SW 1271 (cell line): ENCODE measurements at regions not wholly inside any gene's neighbourhood (a gene's known extent, or its start where the extent isn't known, plus 50 kb on each side); places are given as distances from the start of the nearest gene placed in this dataset.
"Not testable (repeated sequence)": the region's sequence is repeated elsewhere in the genome, so short reads cannot be mapped to it uniquely, and the experiment has no call there.

Experiments
- DNase-seq, 2 experiments: peaks; one replicate each; lab custom pipeline; 2025; lab: John Stamatoyannopoulos, UW

DNA sequence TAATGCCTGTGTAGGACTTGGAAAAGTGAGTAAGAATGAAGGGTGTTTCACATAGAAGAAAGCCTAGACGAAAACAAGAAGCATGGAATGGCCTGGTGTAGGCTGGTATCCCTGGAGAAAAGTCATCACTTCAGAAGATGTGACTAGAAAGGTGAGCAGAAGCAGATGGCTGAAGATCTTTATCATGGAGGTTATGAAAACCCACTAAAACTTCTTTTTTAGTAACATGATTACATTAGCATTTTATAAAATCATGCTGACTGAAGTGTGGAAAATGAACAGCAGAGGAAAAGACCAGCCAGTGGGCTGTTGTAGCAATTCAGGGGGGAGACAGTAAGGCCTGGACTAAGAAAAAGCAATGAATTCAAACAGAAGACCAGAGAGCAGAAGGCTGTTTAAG lies 114.5 kb upstream of the G2E3 start:
- no peak for DNase-seq

DNA sequence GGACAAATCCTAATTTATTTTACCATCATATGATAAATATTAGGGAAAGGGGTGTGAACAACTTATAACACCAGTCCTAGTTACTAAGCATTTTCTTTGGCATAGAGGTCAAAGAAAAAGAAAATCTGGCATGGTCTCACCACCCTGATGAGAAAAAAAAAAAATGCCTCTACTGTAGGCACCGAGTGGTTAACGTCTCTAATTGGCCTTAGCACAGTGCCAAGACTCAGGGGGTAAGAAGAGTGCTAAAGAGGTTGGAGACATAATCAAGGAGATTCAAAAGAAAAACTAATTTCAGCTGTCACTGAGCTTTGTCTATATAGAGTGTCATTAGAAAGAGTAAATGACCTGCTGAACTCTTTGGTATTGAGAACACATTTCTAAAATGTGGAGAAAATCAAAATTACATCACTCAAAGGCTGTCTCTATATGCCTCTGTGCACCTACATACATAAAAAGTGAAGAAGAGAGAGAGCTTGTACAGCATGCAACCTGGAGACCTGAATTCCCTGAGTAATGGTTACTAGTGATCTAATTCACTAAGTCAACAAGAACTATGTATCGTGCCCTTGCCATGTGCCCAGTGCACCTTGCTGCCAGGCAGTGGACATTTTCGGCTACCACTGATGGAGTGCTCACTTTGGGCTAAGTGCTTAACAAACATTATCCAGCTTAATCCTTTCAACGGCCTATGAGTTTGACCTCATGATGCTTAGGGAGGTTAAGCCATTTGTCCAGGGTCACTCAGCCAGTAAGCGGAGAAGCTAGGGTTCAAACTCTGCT lies 113.8 kb upstream of the G2E3 start:
- no peak for DNase-seq

- DNase-seq: no peak
Observed at GRCh38 chr14:30445852-30446251, 113.1 kb upstream of the G2E3 start.

GRCh38 chr14:30450631-30451545 lies 108.1 kb upstream of the G2E3 start:
- no peak for DNase-seq

DNA sequence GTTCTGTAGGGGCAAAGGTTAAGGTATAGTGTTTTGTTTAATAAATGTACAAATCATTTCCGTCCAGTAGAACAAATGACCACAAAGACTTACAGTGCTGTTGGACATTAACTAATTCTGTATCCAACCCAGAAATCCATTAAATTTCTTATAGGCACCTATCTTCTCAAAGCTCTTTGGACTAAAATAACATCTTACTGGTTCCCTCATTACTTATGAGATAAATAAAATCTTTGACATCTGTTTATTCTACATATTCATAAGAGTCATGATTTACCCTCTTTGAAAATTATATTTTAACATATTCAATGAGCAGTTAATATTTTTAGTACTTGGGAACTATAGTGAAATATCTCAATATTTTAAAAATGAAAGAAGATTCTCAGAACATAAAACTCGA lies 102.7 kb upstream of the G2E3 start:
- DNase-seq: no peak

DNA sequence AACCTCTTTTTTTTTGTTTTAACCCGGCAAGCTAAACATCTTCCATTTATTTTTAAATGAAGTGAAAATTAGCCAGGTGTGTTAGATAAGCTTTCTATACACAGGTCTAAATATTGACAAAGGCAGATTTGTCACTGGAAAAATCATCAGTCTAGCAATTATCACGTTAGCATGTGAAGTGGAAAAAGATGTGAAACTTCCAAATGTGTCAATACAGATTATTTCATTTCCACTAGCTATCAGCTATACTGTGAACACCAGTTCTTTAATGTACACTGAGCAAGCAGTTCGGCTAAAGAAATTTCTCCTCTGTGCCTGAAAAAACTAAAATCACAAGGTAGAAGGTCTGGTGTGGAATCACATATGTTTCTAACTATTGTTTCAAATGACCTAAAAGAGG lies 96.6 kb upstream of the G2E3 start:
- DNase-seq: no peak

- DNase-seq: no peak
Observed at GRCh38 chr14:30464481-30464880, 94.5 kb upstream of the G2E3 start.

GRCh38 chr14:30468354-30468753 lies 90.6 kb upstream of the G2E3 start:
- no peak for DNase-seq

GRCh38 chr14:30471980-30472379 lies 87.0 kb upstream of the G2E3 start:
- no peak for DNase-seq

DNA sequence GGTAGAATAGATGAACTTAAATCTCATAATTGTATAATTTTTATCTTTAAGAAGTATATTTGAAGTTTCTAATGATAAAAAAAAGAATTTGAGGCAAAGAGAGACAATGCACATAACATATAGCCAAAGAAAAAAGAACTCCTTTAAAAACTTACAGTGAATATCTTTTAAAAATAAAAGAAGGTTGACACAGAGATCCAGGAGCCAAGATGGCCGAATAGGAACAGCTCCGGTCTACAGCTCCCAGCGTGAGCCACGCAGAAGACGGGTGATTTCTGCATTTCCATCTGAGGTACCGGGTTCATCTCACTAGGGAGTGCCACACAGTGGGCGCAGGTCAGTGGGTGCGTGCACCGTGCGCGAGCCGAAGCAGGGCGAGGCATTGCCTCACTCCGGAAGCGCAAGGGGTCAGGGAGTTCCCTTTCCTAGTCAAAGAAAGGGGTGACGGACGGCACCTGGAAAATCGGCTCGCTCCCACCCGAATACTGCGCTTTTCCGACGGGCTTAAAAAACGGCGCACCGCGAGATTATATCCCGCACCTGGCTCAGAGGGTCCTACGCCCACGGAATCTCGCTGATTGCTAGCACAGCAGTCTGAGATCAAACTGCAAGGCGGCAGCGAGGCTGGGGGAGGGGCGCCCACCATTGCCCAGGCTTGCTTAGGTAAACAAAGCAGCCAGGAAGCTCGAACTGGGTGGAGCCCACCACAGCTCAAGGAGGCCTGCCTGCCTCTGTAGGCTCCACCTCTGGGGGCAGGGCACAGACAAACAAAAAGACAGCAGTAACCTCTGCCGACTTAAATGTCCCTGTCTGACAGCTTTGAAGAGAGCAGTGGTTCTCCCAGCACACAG lies 84.9 kb upstream of the G2E3 start:
- DNase-seq: not testable (repeated sequence)

DNA sequence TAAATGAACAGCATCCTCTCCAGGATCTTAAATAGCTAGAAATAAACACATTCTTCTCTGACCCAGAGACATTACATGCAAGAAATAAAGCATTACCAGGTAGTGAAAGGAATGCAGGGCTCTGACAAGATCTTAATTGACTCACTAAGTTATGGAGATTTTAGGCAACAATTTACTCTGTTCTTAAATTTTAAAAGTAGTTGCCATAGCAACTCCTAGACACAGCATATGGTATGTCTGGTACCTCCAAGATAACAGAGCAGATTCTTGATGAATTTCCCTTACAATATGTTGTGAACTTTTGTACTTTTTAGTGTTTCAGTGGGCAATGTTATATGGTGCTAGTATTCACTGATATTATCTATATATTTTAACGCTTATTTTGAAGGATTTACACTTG lies 76.7 kb upstream of the G2E3 start:
- no peak for DNase-seq

- DNase-seq: no peak
Observed at GRCh38 chr14:30484201-30484600, 74.8 kb upstream of the G2E3 start.

- DNase-seq: no peak
Observed at GRCh38 chr14:30484976-30485375, 74.0 kb upstream of the G2E3 start.

GRCh38 chr14:30496852-30497251 lies 62.1 kb upstream of the G2E3 start:
- DNase-seq: no peak

- DNase-seq: no peak
Observed at GRCh38 chr14:30499358-30499757, 59.6 kb upstream of the G2E3 start.

- no peak for DNase-seq
Observed at GRCh38 chr14:30500222-30500621, 58.7 kb upstream of the G2E3 start.

- no peak for DNase-seq
Observed at GRCh38 chr14:30507209-30507608, 51.7 kb upstream of the G2E3 start.
